Adrenal gland (tissue), 5 donors: ENCODE measurements at regions not wholly inside any gene's neighbourhood (a gene's known extent, or its start where the extent isn't known, plus 50 kb on each side); places are given as distances from the start of the nearest gene placed in this dataset.

Experiments used
- POLR2A ChIP-seq, 2 donors: fragments of 450-650 bp; IDR thresholded peaks; one replicate each; pipeline ENCODE4 v1.6.1; 2017; ENCODE audit warnings: antibody characterized with exemption in 2 of 2, mild to moderate bottlenecking in 2 of 2, moderate library complexity in 1 of 2
- TF ChIP-seq, protein P1 (sequence below), 6 experiments: fragments of 450-650 bp in 4 of 6; fragments of 200-600 bp in 2 of 6; sonication (generic) in 1 of 6; IDR thresholded peaks; 1 replicate in 5 of 6; 2 replicates in 1 of 6; pipeline versions ENCODE4 v1.5.1 to v1.8.0; 2016 to 2021; ENCODE audit warnings: antibody characterized with exemption in 6 of 6, mild to moderate bottlenecking in 2 of 6, moderate library complexity in 1 of 6
- donor health status: DM: no; HTN: no; CAD: no.

- TF ChIP-seq POLR2A (IDR thresholded peaks at IDR 0.05): no peak
- TF ChIP-seq, protein P1, sequence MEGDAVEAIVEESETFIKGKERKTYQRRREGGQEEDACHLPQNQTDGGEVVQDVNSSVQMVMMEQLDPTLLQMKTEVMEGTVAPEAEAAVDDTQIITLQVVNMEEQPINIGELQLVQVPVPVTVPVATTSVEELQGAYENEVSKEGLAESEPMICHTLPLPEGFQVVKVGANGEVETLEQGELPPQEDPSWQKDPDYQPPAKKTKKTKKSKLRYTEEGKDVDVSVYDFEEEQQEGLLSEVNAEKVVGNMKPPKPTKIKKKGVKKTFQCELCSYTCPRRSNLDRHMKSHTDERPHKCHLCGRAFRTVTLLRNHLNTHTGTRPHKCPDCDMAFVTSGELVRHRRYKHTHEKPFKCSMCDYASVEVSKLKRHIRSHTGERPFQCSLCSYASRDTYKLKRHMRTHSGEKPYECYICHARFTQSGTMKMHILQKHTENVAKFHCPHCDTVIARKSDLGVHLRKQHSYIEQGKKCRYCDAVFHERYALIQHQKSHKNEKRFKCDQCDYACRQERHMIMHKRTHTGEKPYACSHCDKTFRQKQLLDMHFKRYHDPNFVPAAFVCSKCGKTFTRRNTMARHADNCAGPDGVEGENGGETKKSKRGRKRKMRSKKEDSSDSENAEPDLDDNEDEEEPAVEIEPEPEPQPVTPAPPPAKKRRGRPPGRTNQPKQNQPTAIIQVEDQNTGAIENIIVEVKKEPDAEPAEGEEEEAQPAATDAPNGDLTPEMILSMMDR (IDR thresholded peaks at IDR 0.05): no peak
Observed at GRCh38 chr13:27869436-27870095, 50.2 kb upstream of the PDX1 start.
